Hepatocyte (in vitro differentiated cells): ENCODE measurements at regions not wholly inside any gene's neighbourhood (a gene's known extent, or its start where the extent isn't known, plus 50 kb on each side); places are given as distances from the start of the nearest gene placed in this dataset.

Experiments
- EZH2phosphoT487 ChIP-seq: fragments of 200-600 bp; sonication (generic); IDR thresholded peaks from one replicate; pipeline ENCODE4 v1.6.1; 2018; ENCODE audit warnings: antibody characterized with exemption, mild to moderate bottlenecking, low read depth, moderate library complexity; ENCODE audit not compliant: unreplicated experiment, severe bottlenecking
- TF ChIP-seq, protein P1 (sequence below): fragments of 200-600 bp; sonication (generic); IDR thresholded peaks from 2 replicates; pipeline ENCODE4 v1.5.1; 2016; ENCODE audit warnings: antibody characterized with exemption, mild to moderate bottlenecking; ENCODE audit not compliant: poor library complexity

DNA sequence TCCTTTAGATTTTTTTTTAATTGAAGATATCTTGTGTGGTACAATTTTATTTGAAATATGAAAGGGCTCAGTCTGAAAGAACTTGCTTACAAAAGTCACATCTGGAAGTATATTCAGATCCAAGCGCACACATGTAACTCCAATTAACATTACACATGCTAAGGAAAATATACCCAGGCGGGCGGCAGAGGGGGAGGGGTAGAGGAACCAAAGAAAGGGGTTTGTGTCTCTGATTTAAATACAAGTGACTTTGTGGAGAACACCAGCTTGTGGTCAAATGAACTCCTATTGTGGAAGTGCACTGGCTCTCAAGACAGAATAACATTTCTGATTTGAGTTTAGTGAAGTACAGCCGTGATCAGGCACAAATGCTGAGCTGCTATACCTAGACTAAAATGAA is 280.2 kb upstream of the SOX11 start:
- TF ChIP-seq, protein P1, sequence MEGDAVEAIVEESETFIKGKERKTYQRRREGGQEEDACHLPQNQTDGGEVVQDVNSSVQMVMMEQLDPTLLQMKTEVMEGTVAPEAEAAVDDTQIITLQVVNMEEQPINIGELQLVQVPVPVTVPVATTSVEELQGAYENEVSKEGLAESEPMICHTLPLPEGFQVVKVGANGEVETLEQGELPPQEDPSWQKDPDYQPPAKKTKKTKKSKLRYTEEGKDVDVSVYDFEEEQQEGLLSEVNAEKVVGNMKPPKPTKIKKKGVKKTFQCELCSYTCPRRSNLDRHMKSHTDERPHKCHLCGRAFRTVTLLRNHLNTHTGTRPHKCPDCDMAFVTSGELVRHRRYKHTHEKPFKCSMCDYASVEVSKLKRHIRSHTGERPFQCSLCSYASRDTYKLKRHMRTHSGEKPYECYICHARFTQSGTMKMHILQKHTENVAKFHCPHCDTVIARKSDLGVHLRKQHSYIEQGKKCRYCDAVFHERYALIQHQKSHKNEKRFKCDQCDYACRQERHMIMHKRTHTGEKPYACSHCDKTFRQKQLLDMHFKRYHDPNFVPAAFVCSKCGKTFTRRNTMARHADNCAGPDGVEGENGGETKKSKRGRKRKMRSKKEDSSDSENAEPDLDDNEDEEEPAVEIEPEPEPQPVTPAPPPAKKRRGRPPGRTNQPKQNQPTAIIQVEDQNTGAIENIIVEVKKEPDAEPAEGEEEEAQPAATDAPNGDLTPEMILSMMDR = no peak
- TF ChIP-seq EZH2phosphoT487 = no peak
